MG63 (cell line): ENCODE measurements at regions not wholly inside any gene's neighbourhood (a gene's known extent, or its start where the extent isn't known, plus 50 kb on each side); places are given as distances from the start of the nearest gene placed in this dataset.

ENCODE experiments used
- DNase-seq: peaks from one replicate; pipeline ENCODE4 v3.0.0-alpha.2; 2020
- H3K27me3 ChIP-seq: fragments of 250-450 bp; sonication (Bioruptor Pico); 2 replicates; pipeline ENCODE4 v1.5.1; 2020; ENCODE audit warnings: mild to moderate bottlenecking, moderate library complexity
- H3K36me3 ChIP-seq: fragments of 250-450 bp; sonication (Bioruptor Pico); 2 replicates; pipeline ENCODE4 v1.5.1; 2020; ENCODE audit warnings: mild to moderate bottlenecking, moderate library complexity
- H3K4me3 ChIP-seq: fragments of 250-450 bp; sonication (Bioruptor Pico); 2 replicates; pipeline ENCODE4 v1.5.1; 2020; ENCODE audit warnings: mild to moderate bottlenecking, moderate library complexity
- H3K9me3 ChIP-seq: fragments of 250-450 bp; sonication (Bioruptor Pico); 2 replicates; pipeline ENCODE4 v1.5.1; 2020; ENCODE audit warnings: mild to moderate bottlenecking, moderate library complexity

- H3K9me3 ChIP-seq, result no peaks in the 10 kb centered on the region; the same call in 1 of the 2 replicates
- H3K36me3 ChIP-seq, result no peaks in the 10 kb centered on the region
- H3K27me3 ChIP-seq, result no peaks in the 10 kb centered on the region
- H3K4me3 ChIP-seq, result no peak overlapping the region
- no peak for DNase-seq
These were observed 1226.8 kb downstream of the SLC16A7 start for GRCh38 chr12:60822580-60822979.

GRCh38 chr12:60830381-60830780, 1234.6 kb downstream of the SLC16A7 start:
- Histone ChIP-seq H3K4me3 (no peak overlapping the region), H3K9me3 (no peaks in the 10 kb centered on the region), H3K27me3 (no peaks in the 10 kb centered on the region), H3K36me3 (no peaks in the 10 kb centered on the region)
- no peak for DNase-seq

GRCh38 chr12:60832290-60832689, 1236.5 kb downstream of the SLC16A7 start:
- H3K27me3 ChIP-seq, result no peaks in the 10 kb centered on the region
- H3K4me3 ChIP-seq, result no peak overlapping the region
- no peaks in the 10 kb centered on the region for H3K9me3 ChIP-seq
- no peak for DNase-seq
- H3K36me3 ChIP-seq, result no peaks in the 10 kb centered on the region

DNA sequence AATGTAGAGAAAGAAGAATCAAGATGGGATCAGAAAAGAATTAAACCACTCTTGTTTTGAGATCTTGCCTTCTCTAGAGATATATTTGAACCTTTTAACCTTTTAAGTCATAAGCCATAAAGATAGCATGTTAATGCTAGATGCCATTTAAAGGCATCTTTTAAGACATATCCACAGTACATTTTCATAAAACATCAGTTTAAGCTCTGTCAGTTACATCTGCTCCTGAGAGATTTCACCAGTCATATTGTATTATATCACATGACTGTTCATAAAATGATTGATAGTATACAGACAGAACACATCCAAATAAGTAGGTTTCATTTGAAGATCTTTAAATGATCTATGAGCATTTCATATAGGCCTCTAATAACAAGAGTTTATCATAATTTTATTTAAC, 1238.5 kb downstream of the SLC16A7 start:
- H3K4me3 ChIP-seq, result no peak overlapping the region
- DNase-seq, result no peak

DNA sequence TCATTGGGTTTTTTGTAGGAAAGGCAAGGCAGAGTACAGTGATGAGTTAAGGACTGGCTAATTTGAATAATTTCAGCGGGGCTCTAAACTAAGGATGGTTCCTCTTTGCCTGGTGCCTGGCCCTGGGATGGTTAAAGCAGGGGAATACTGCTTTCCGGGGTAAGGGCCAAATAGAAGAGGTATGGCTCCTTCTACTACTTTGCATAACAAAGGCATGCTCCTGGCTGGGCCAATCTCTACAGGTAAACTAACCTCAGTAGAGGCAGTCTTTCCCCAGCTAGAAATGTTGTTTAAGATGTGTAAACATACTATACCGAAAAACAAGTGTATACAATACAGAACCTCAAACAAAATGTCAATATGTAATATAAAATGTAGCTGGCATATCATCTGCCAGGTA, 1239.0 kb downstream of the SLC16A7 start:
- DNase-seq, result no peak
- Histone ChIP-seq H3K27me3 (no peaks in the 10 kb centered on the region), H3K4me3 (no peak overlapping the region), H3K36me3 (no peaks in the 10 kb centered on the region), H3K9me3 (no peaks in the 10 kb centered on the region)

More for the DNA sequence above, 1238.5 kb downstream of the SLC16A7 start:
- no peaks in the 10 kb centered on the region for H3K36me3 ChIP-seq
- H3K9me3 ChIP-seq, result no peaks in the 10 kb centered on the region
- no peaks in the 10 kb centered on the region for H3K27me3 ChIP-seq

DNA sequence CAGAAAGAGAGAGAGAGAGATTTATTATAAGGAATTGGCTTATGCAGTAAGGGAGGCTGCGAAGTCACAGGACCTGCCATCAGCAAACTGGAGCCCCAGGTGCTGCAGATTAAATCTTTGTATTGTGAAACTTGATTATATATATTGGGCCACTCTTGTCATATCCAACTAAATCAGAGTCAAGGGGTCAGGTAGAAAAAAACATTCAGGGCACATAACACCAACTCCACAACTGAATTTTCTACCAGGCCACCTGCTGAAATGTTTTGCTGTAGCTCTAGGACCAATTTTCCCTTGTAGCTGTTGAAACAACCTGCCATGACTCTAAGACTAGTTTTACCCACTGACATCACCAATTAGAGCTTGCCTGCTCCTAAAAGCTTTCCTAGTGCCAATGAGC, 1240.8 kb downstream of the SLC16A7 start:
- H3K36me3 ChIP-seq, result no peaks in the 10 kb centered on the region
- no peak overlapping the region for H3K4me3 ChIP-seq
- DNase-seq, result no peak
- no peaks in the 10 kb centered on the region for H3K9me3 ChIP-seq
- no peaks in the 10 kb centered on the region for H3K27me3 ChIP-seq

DNA sequence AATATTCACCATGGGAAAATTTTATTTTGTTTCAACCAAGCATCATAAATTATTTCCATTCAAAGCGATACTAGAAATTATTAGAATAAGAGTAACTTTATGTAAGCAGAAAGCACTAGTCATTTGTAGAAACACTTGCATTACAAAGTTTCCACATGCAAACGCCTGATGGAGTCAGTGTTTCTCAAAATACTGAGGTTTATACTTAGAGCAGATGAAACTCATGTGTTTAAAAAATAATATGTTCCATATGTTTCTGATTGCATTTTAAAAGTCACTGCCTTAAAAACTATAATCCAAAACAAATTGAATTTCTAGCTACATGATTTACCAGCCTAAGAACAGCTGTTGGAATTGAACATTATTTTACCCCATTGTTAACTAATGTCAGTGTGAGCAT, 1246.4 kb downstream of the SLC16A7 start:
- DNase-seq, result no peak
- H3K36me3 ChIP-seq, result no peaks in the 10 kb centered on the region
- no peaks in the 10 kb centered on the region for H3K27me3 ChIP-seq
- no peak overlapping the region for H3K4me3 ChIP-seq
- H3K9me3 ChIP-seq, result no peaks in the 10 kb centered on the region

DNA sequence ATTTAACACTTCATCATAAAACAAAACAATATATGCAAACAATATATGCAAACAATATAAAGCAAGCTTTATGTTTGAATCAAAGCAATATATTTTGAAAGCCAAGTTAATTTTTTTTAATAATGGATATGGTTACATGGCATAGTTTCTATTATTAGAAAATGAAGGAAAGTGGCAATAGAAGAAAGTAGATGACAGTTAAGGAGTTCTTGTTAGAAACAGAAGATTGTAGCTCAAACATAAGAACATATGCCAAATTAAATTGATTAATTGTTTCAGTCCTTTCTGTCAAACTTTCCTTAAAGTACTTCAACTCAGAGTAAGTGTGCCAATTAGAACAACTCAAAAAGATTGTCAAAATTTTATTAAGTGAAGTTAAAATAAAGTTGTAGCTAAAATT, 1248.3 kb downstream of the SLC16A7 start:
- DNase-seq, result no peak
- no peak overlapping the region for H3K4me3 ChIP-seq
- H3K36me3 ChIP-seq, result no peaks in the 10 kb centered on the region
- no peaks in the 10 kb centered on the region for H3K9me3 ChIP-seq
- H3K27me3 ChIP-seq, result no peaks in the 10 kb centered on the region

DNA sequence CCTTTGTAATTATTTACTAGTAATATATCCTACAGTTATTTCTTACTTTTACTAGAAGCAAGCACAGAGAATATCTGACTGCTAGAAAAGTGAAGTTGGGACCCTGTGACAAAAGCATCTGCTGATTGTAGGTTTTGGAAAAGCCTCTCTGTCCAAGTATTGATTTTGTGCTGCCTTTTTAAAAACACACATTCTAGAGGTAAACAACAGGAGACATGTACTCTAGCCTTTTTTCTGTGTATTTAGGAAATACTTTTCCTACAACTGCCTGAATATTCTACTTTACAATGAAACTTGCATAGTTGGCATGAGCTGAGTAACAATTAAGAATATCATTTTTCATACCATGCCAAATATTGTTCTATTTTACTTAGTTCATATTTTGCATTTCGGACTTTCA, 1249.0 kb downstream of the SLC16A7 start:
- Histone ChIP-seq H3K27me3 (no peaks in the 10 kb centered on the region), H3K36me3 (no peaks in the 10 kb centered on the region)

GRCh38 chr12:60845696-60846095, 1249.9 kb downstream of the SLC16A7 start:
- Histone ChIP-seq H3K4me3 (no peak overlapping the region), H3K27me3 (no peaks in the 10 kb centered on the region), H3K9me3 (no peaks in the 10 kb centered on the region), H3K36me3 (no peaks in the 10 kb centered on the region)
- DNase-seq, result no peak

More for the DNA sequence above, 1249.0 kb downstream of the SLC16A7 start:
- no peak for DNase-seq
- H3K4me3 ChIP-seq, result no peak overlapping the region
- no peaks in the 10 kb centered on the region for H3K9me3 ChIP-seq

DNA sequence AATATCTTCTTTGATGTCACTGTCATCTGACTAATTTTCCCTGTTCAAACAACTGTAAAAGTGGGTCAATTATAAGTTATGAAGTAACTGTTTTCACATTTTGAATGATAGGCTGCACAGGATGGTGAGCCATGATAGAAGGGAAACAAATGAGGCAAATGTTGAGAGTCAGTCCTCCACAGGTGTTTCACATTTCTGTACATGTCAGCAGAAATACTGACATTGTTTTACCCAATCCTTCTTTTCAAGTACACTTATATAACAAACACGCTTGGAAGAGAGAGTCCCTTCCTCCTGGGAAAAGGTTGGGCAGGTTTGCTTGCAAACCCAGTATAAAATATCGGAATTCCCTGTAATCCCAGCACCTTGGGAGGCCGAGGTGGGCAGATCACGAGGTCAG, 1251.5 kb downstream of the SLC16A7 start:
- no peak overlapping the region for H3K4me3 ChIP-seq
- DNase-seq, result no peak
- no peaks in the 10 kb centered on the region for H3K27me3 ChIP-seq
- no peaks in the 10 kb centered on the region for H3K9me3 ChIP-seq
- no peaks in the 10 kb centered on the region for H3K36me3 ChIP-seq

- H3K9me3 ChIP-seq, result no peaks in the 10 kb centered on the region
- no peaks in the 10 kb centered on the region for H3K27me3 ChIP-seq
- no peak overlapping the region for H3K4me3 ChIP-seq
- H3K36me3 ChIP-seq, result no peaks in the 10 kb centered on the region
- no peak for DNase-seq
These were observed 1253.9 kb downstream of the SLC16A7 start for GRCh38 chr12:60849723-60850122.

- DNase-seq, result no peak
- Histone ChIP-seq H3K27me3 (no peaks in the 10 kb centered on the region), H3K36me3 (no peaks in the 10 kb centered on the region), H3K4me3 (no peak overlapping the region), H3K9me3 (no peaks in the 10 kb centered on the region)
These were observed 1257.6 kb downstream of the SLC16A7 start for GRCh38 chr12:60853407-60853806.

- no peaks in the 10 kb centered on the region for H3K27me3 ChIP-seq
- H3K4me3 ChIP-seq, result no peak overlapping the region
- no peaks in the 10 kb centered on the region for H3K9me3 ChIP-seq
- no peak for DNase-seq
- no peaks in the 10 kb centered on the region for H3K36me3 ChIP-seq
These were observed 1267.6 kb downstream of the SLC16A7 start for GRCh38 chr12:60863421-60863820.

DNA sequence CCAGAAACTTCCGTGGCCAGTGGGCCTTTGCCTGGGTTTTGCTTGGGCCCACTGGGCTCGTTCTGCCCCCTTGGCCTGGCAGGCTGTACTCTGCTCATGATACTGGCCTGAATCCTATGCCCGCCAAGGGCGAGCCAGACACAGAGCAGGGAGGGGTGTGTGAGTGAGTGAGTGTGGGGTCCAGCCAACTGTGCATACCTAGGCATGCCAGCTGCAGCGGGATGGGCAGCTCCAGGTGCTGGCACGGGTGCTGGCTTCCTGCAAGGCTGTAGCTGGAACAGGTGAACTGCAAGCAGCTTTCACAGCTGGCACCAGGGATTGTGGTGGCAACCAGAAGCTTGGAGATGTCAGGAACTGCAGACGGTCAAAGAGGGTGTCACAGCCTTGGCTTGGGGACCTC, 1276.4 kb downstream of the SLC16A7 start:
- no peaks in the 10 kb centered on the region for H3K27me3 ChIP-seq
- DNase-seq, result no peak
- no peaks in the 10 kb centered on the region for H3K9me3 ChIP-seq
- H3K4me3 ChIP-seq, result no peak overlapping the region
- no peaks in the 10 kb centered on the region for H3K36me3 ChIP-seq

DNA sequence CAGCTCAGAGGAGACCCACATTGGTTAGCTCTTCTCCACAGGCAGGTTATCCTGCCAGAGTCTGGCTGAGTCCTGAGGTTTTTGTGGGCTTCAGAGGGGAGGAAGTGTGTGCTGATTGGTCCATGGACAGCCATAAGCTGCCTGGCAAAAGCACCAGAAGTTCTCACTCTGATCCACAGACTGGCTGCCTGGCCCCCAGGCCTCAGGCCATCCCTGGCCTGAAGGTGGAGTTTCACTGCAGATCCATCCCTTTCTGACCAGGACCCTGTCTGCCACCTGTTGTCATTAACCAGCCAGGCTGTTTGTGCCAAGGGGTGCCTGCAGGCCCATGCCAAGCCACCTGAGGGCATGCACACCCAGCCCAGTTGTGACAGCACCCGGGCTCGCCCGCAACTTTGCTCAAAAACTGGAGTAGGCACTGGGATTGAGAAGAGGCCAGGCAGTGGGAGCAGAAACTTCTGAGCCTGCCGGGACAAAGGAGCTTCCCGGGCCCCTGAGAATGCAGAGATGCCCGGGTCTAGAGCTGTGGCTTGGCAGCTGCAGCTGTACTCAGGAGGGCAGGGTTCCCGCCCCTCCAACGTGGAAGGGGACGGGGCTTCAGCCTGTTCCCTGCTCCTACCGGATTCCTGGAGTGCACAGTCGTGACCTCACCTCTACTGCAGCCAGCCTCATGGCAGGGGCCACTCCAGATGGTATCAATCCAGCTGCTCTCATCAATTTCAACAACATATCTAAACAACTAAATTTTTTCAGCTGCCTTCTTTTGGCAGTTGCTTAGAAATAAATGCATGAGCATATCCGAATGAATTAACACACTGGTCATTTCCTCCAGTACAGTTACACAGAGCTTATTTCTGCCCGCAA, 1277.3 kb downstream of the SLC16A7 start:
- H3K4me3 ChIP-seq, result no peak overlapping the region
- DNase-seq, result no peak
- H3K9me3 ChIP-seq, result no peaks in the 10 kb centered on the region
- H3K27me3 ChIP-seq, result no peaks in the 10 kb centered on the region
- no peaks in the 10 kb centered on the region for H3K36me3 ChIP-seq

DNA sequence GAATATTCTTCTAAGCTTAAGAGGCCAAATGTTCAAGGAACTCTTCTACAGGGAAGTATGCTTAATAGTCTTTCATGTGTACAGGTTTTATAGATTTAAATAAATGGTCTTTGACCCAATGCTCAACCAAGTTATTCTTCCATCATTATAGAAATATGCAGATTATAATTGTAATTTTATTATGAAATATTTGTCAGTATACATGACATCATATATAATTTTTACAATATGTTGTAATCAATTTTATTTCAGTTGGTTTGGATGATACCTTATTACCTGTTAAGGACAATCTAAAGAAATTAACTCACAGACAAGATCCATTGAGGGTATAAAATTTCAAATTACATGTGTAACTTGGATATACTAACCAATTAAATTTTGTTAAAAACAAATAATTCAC, 1278.3 kb downstream of the SLC16A7 start:
- Histone ChIP-seq H3K36me3 (no peaks in the 10 kb centered on the region), H3K4me3 (no peak overlapping the region), H3K9me3 (no peaks in the 10 kb centered on the region), H3K27me3 (no peaks in the 10 kb centered on the region)
- DNase-seq, result no peak

DNA sequence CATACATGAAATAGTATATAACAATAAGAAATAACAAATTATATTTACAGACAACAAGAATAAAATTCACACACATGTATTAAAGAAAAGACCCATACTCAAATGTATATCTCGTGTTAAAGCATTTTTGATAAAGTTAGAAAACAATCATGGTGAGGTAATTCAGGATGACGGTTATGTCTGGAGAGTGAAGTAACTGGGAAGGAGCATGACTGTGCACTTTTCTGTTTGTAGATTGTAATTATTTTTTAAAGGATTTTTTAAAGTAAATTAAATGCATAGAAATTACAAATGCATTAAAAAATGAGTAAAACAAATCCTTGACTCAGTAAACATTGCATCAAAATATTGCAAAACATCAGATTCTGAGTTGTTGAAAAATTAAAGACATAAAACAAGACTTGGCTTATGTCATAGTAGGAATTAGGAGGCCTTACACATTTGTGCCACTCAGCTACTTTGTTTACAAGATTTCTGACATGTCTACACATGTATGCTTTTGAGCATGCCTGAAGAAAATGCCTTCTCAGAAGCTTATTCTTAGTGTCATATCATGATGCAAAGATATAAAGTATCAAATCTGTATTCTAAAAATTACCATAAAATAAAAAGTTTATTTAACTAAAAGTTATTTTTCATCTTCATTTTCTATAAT, 1325.1 kb downstream of the SLC16A7 start:
- Histone ChIP-seq H3K4me3 (no peak overlapping the region), H3K9me3 (no peaks in the 10 kb centered on the region), H3K36me3 (no peaks in the 10 kb centered on the region), H3K27me3 (no peaks in the 10 kb centered on the region)
- DNase-seq, result no peak
